ENCODE measurements at regions not wholly inside any gene's neighbourhood (a gene's known extent, or its start where the extent isn't known, plus 50 kb on each side); places are given as distances from the start of the nearest gene placed in this dataset.
A peak's percentile ranks its signal among the peaks of the same experiment; 100 is the strongest.
"Not testable (repeated sequence)": the region's sequence is repeated elsewhere in the genome, so short reads cannot be mapped to it uniquely, and the experiment has no call there.

DNA sequence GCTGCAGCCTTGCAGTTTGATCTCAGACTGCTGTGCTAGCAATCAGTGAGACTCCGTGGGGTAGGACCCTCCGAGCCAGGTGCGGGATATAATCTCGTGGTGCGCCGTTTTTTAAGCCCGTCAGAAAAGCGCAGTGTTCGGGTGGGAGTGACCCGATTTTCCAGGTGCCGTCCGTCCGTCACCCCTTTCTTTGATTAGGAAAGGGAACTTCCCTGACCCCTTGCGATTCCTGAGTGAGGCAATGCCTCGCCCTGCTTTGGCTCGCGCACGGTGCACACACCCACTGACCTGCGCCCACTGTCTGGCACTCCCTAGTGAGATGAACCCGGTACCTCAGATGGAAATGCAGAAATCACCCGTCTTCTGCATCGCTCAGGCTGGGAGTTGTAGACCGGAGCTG is 203.2 kb downstream of the SNCAIP start:
- not testable (repeated sequence) for FAIRE-seq

DNA sequence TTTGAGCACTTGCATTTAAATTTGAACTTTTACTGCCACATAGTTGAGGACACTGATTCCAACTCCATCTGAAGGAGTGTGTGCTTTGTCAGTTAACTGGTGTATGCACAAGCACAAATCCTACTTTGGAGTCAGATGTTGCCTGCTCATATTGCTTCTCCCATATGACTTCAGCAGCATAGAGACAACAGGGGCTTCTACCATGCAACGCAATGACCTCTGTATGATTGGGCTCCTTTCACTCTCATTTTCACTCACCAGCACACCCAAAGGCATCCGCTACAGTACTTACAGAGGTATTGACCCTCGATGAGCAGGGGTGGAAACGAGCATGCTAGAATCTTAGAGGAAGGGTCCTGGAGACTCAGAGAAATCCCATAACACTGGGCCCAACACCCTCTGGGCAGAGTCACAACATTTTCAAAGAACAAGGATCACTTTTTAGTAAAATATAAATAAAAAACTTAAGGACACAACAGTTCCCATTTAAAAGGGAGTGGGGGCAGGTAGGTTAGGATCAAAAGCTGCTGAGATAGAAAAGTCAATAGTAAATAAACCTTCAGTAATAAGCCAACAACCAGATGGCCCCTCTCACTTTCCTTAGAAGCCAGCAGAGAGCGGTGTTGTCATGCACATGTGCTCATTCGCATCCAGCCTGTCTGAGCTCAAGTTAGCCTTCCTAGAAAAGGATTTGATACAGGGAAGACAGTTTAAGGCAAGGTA is 203.8 kb downstream of the SNCAIP start:
- peak; percentile 24 for FAIRE-seq

DNA sequence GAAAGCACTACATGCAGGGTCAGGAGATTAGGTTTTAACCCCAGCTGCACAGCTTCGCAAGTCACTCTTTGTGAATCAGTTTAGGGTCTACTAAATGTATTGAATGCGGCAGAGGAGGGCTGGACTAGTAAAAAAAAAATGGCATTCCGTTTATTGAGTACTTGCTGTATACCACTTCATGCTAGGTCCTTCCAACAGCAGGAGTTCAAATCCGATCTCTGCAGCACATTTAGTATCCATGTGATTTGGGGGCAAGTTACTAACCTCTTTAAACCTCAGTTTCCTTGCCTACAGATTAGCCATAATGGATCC is 204.4 kb downstream of the SNCAIP start:
- no peak for FAIRE-seq

DNA sequence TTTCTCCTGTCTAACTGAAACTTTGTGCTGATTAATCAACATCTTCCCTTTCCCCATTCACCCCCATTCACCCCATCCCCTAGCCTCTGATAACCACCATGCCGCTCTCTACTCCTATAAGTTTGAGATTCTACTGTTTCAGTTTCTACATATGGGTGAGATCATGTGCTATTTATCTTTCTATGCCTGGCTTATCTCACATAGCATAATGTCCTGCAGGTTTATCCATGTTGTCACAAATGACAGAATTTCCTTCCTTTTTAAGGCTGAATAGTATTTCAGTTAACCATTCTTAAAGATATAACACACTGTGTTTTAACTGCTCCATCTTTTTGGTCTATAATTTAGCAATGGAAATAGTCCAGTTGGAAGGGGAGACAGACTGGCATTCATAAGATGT is 205.1 kb downstream of the SNCAIP start:
- no peak for FAIRE-seq

DNA sequence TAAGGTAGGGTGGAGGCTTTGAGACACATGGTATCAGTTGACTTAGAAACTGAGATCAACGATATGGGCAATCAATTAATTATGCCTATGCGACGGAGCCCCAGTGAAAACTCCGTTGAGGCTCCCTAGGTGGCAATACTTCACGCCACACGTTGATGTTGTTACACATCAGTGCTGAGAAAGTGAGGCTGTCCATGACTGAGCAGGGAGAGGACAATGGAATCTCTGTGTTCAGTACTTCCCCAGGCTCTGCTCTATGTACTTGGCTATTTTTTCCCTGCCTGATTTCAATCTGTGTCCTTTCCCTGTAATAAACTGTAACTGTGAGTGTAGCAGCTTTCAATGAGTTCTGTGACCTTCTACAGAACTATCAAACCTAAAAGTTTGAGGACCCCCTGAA is 211.7 kb downstream of the SNCAIP start:
- no peak for FAIRE-seq

DNA sequence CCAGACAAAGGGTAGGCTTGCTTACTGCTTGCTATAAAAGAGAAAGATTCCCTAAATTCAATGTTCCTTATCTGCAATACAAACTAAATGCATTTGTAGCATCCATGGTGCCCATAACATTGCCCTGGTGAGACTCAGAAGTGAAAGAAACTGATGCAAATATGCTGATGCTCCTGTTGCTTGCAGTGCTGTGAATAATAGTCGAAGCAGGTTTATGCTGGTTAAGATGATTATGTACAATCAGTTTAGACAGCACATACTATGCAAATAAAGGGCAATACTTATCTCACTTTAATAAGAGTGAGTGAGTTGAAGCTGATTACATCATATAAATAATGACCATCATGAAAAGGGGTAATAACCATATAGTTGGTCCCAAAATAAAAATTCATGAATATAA is 215.5 kb downstream of the SNCAIP start:
- no peak for FAIRE-seq

DNA sequence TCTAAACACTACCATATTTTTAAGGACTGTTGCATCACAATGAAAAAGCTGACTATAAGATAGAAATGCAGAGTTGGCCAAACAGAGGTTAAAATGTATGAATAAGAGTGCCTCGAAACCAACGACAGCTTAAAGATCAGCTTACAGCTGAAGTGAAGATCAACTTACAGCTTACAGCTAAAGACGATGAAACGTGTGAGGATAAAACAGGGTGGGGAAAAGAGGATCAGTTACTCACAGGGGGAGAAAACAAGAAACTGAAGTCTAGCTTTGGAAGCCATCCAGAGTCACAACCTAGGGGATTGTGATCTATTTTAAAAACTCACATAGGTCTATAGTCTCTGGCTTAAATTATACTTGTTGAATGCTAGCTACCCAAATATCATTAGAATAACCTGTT is 220.0 kb downstream of the SNCAIP start:
- no peak for FAIRE-seq

DNA sequence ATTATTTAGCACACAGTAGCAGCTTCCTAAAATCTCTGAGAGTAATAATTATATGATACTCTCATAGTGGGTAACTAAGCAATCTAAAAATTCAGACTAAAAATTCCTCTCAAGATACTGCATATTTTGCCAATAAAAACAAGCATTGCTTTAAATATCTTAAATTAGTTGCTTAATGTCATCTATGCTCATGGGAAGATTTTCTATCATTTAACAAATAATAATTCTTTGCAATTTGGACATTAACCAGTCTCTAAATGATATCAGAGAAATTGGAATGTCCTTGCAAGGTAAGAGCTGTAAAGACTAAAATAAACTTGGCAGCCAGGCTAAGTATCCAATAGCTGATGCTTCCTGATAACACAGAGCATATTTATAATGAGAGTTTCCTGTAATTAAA is 221.8 kb downstream of the SNCAIP start:
- no peak for FAIRE-seq

DNA sequence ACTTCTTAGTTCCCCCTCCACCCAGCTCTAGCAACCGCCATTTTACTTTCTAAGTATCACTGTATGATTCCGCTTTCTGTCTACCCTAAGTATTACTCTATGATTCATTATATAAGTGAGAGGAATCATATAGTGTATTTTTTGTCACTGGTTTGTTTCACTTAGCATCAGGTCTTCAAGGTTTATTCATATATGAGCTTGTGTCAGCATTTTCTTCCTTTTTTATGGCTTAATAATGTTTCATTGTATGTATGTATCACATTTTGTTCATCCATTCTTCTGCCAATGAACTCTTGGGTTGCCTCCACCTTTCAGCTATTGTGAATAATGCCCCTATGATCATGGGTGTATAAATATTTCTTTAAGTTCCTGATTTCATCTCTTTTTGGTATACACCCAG is 222.8 kb downstream of the SNCAIP start:
- FAIRE-seq, result no peak

DNA sequence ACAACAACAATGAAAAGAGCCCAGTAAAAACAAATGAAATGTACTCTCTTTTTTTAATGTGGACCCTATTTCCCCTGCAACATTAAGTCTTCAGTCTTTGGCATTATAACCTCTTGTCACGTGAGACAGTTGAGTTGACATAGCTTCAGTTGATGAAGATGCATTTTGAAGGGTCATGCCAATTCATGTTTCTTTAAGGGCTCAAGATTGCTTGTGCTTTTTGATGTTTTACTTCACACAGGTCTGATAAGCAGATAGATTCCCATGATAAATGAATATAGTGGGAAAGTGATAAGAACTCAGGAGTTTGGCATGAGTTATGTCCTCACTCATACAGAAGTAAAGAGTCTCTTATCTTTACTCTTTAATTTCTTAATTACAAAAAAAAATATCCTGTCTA is 229.4 kb downstream of the SNCAIP start:
- FAIRE-seq, result no peak

DNA sequence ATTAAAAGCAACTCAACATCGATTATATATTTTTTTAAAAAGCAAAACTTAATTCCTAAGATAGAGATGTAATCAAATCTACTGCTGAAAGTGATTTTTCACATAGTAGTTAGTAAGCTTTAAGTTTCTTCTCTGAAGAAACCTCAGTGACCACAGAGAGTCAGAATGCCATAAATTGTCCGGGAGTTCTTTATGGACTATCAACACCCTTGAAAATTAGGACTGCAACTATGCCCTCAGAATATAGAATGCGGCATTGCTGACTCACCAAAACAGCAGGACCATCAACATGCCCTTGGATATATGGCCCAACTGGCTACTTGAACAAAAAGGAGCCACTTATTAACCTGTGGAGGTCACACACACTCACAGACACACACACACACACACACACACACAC is 228.9 kb upstream of the SNX2 start:
- no peak for FAIRE-seq

DNA sequence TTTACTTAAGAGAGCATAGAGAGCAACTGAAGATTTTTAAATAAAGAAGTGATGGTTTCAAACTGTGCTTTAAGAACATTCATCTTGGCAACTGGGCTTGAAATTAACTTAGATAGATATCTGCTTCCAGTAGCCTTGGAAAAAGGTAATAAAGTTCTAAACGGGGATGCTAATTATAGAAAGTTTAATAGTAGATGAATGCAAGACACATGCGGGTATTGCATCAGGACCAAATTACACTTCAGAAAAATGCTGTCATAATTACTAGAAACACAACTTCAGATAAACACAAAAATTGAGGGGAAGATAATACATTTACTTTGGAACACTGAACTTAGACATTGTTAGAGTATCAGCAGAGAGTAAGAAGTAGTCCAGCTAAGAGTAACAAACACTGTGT is 227.7 kb upstream of the SNX2 start:
- FAIRE-seq, result no peak

DNA sequence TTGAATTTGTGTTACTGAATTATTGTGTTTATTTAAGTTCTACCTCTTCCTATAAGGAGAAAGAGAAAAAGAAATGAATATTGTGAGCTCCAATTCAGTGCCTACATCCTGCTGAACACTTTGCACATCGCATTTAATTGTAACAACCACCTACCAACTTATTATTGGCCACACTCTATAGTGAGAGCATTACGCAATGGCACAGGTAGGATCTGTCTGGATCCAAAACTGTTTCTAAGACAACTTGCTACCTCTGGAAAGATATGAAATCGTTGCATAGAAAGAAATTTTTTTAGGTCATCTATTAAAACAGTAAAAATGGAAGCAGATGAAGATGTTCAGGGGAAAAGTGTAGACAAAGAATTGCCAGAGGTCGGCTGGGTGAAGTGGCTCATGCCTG is 227.2 kb upstream of the SNX2 start:
- no peak for FAIRE-seq

DNA sequence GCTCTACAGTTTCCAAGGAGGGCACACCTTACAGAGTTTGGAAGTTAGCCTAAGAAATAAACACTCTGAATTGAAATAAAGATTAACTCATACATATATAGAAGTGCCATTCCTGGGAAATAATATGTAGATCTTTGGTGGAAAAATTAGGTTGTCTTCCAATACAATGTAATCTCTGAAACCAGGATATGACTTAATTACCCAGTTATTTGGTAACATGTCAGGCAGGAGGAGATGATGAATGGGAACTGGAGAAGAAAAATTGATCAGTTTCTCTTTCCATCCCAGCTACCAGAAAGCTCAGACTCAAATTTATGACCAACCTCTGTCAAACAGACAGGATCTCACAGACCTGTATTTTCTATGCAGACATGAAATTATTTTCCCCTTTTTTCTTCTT is 215.2 kb upstream of the SNX2 start:
- FAIRE-seq, result no peak

DNA sequence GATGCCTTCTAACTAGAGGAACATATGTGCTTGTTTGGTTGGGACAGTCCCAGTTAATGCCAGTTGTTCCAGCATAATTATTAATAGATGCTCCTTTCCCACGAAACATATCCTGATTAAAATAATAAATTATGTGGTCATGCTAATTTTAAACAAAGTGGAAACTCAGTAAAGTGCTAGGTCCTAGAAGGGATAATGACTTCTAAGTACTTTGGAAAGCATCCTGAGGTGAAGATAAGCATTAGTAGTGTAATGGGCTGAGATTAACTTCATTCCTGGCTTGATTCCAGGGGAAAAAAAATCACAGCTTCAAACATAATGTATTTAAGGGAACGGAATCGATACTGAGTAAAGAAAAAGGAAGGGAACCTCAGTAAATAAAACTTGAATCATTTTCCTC is 213.7 kb upstream of the SNX2 start:
- FAIRE-seq, result no peak

DNA sequence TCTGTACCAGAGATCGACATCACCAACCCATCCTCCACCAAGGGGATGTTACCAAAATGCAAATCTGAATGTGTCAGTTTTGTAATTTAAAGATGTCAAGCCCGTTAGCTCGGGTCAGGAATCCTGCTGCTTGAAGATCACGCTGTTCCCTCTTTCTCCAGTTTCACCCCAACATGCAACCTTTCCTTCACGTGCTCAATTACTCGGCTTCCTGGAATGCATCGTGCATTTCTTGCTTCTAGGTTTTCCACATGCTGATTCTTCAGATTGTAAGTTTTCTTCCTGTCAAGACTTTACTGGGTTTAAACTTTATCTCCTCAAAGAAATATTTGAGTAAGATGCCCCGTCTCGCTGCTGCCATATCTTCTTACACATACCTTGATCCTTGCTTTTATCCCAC is 209.5 kb upstream of the SNX2 start:
- no peak for FAIRE-seq

DNA sequence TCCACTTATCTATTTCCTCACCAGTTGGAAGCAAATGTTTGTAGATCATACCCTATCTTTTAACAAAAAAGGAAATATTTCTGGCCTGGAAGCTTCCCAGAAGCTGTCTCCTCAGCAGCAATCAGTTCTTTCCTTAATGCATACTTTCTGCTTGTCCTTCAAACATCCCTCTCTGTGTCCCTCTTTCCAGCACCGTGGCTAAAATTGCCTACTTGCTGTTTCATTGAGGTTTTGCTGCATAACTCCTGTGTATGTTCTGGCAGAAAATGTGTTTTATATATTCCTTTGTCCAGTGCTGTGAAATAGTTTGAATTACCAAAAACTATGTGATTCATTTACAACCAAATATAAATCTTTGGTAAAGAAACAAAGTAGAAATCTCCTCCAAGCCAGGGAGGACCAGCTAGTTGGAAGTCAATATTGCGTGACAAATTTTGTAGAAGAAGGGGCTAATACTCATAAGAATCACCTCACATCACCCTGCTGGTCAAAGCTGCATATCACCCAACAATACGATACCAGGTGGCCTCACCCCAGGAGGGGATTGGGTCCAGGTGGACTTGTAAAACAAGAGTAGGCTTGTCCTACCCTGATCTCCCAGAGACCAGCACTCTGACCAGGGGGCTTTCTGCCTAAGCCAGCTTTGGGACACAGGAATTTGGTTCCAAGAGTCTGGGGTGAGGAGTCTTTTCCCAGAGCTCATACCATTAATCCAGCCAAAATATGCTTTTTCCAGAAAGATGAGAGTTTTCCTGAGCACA is 198.4 kb upstream of the SNX2 start:
- no peak for FAIRE-seq

DNA sequence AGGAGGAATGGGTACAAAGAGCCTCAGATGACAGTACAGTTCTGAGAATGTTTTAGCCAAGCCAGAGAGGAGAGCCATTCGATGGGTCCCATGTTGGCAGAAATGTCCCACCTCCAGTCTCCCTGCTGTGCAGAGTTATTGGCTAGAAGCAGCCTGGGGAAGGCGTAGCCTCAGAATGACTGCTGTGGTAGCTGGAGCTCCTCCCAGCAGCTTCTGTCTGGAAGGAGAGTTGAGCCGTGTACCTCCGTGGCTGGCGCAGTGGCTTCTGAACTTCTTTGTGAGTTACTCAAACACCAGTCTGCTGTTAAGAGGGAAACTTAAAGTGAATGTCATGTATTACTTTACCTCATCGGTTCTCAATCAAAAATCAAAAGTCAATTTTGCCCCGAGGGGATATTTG is 193.3 kb upstream of the SNX2 start:
- no peak for FAIRE-seq

DNA sequence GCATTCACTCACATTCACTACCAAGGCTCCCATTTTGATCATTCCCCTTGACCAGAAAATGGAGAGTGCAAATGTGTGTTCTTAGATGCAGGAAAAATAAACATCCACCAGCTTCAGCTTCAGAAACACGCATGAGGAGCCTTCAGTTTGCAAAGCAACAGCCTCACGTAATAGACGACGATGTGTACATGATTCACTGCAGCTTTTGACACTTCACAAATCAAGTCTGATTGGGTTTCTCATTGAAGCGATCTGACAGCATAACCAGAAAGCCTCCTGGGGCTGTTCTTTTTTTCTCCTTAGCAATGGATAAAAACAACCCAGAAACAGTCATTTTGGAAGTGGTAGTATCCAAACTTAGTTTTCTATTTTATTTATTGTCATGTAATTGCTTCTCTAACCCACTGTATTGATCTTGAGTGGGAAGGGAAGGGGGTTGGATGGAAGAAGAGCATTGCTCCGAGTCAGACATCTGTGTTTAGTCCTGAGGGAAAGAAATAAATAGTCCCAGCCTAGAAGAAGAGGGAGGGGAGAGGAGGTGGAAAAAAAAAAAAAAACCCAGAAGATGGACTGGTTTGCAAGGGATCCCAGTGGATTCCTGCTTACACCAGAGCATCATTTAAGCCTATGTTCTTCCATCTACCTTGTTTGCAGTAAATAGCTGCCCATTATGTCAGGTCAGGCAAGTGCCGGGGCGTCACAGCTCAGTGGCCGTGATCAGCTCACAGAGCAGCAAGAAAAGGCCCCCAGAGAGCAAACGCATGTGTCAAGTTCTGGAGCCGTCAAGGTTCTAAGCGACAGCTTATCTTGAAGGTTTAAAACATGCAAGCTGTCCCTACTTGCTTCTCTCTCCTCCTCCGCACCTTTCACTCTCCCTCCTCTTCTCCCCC is 190.2 kb upstream of the SNX2 start:
- FAIRE-seq, result no peak

DNA sequence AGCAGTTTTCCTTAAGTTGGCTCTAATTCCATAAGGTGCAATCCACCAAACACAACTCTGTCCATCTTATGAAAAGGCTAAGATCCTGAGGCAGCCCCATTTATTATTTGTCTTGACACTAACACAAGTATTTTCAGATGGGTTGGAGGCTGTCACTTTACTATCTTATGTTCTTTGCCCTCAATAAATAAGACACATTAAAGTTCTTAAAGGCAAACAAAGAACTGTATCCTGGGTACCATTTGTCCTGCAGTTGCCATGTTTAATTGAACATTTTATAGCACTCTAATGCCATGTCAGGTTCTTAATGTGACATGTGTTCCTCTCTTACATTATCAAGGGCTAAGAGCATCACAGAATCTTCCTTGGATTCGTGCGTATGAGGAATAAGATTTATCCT is 189.5 kb upstream of the SNX2 start:
- FAIRE-seq, result no peak

DNA sequence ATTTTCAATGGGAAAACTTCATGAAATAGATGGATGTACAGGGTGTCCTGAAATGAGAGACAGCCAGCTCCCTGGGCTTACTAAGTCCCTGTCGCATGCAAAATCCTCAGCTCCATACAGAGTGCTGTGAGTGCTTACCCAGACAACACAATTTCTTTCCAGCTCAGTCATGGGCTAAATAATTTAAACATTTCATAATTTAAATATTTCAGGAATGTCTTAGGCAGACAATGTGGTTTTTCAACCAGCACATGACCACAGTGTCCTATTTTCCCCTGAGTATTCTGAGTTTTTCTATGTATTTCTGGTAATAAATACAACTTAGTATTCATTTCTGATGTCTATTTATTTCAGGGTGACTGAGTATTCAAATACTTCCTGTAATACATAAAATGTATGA is 188.5 kb upstream of the SNX2 start:
- FAIRE-seq, result no peak

DNA sequence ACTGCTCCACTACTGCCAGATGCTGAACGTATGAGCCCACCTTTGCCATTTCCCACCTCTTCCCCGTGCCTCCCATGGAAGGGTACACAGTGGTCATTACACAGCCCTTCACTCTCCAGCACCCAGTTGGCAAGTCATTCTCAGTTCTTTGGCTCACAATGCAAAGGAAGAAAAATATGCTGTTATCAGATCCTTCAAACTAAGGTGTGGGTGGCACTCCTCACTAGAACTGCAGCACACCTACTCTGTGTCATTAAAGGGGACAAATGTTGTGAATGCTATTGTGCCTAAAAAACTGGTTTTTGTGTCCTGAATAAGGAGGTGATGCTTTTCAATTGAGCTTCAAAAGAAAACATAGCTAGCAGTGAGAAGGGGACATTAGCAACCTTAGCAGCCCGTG is 183.1 kb upstream of the SNX2 start:
- no peak for FAIRE-seq

DNA sequence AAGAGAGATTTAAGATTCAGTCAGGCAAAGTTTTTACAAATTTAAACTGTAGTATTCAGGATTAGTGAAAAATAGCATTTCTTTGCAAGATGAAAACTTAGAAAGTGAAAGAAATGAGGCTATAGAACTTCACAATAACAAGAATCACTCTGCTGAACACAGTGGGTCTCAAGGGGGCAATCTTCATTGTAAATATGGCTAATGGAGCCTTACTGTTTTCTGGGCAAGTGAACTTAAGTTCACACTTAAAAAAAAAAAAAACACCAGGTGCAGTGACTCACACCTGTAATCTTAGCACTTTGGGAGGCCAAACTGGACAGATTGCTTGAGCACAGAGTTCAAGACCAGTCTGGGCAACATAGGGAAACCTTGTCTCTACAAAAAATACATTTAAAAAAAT is 175.9 kb upstream of the SNX2 start:
- no peak for FAIRE-seq

DNA sequence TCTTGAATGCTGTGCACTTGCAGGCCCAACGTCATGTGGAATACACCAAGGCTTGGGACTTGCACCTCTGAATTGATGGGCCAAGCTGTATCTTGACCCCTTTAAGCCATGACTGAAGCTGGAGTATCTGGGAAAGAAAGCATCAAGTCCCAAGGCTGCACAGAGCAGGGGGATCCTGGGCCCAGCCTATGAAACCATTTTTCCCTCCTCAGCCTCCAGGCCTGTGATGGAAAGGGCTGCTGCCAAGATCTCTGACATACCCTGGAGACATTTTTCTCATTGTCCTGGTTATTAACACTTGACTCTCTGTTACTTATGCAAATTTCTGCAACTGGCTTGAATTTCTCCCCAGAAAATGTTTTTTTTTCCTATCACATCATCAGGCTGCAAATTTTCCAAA is 174.0 kb upstream of the SNX2 start:
- FAIRE-seq, result no peak

Data from islet of Langerhans (tissue), 1 donor.